HepG2 (cell line): ENCODE measurements at regions not wholly inside any gene's neighbourhood (a gene's known extent, or its start where the extent isn't known, plus 50 kb on each side); places are given as distances from the start of the nearest gene placed in this dataset.

Source experiments
- ATAC-seq: fragments of 200-7000 bp; cut with Tn5 transposase; 3 replicates; pipeline ENCODE4 v1.9.1; 2020; ENCODE audit warnings: mild to moderate bottlenecking, moderate library complexity
- BruUV-seq: library from RNA; stranded (reverse); fragments of 400-500 nt; replicated peaks from 2 replicates; lab custom pipeline; 2021; lab: Mats Ljungman, UMichigan
- CTCF ChIA-PET: fragments of 300-600 bp; formaldehyde crosslinking; extraction: SDS; loops from one replicate; lab custom pipeline; 2021; ENCODE audit warnings: low total read pairs, inconsistent platforms, low intra/inter-chr PET ratio; lab: Yijun Ruan, JAX
- POLR2A ChIA-PET: fragments of 350-600 bp; sonication (Branson Sonifier 250); formaldehyde crosslinking; loops from one replicate; lab custom pipeline; 2020; ENCODE audit warnings: antibody characterized with exemption, inconsistent platforms; lab: Yijun Ruan, JAX
- DNase-seq: peaks from one replicate; pipeline ENCODE4 v3.0.0-alpha.2; 2015; ENCODE audit warnings: low spot score
- FAIRE-seq: peaks from 3 replicates; lab custom pipeline; 2011; peaks lifted over from hg19 to GRCh38; lab: Jason Lieb, UNC
- H2AFZ ChIP-seq: one replicate; pipeline ENCODE4 v1.6.1; 2011; ENCODE audit warnings: low read length, inconsistent platforms
- H3K27ac ChIP-seq: fragments of 300-600 bp; 3 replicates; pipeline ENCODE4 v1.8.0; 2011; ENCODE audit warnings: mixed run types, mild to moderate bottlenecking, mixed read lengths, low read length, inconsistent platforms; ENCODE audit not compliant: insufficient read depth; ENCODE audit errors: extremely low read length
- H3K27me3 ChIP-seq, 2 experiments: fragments of 200-600 bp in 1 of 2; 2 replicates in 1 of 2; 3 replicates in 1 of 2; pipeline versions ENCODE4 v1.6.0 to v1.8.0; 2011; ENCODE audit warnings: low read length in 2 of 2, mild to moderate bottlenecking in 2 of 2, moderate library complexity in 2 of 2, inconsistent platforms in 1 of 2; ENCODE audit not compliant: insufficient read depth in 2 of 2, control insufficient read depth in 1 of 2
- H3K36me3 ChIP-seq, 2 experiments: fragments of 200-600 bp in 1 of 2; replicated peaks in 1 of 2; 2 replicates in 1 of 2; 3 replicates in 1 of 2; pipeline versions ENCODE4 v1.5.1 to v1.8.0; 2011; ENCODE audit warnings: low read length in 2 of 2, inconsistent platforms in 1 of 2; ENCODE audit not compliant: insufficient read depth in 2 of 2, control insufficient read depth in 1 of 2
- H3K4me1 ChIP-seq: 2 replicates; pipeline ENCODE4 v1.5.1; 2012; ENCODE audit warnings: low read length, inconsistent platforms; ENCODE audit not compliant: insufficient read depth
- H3K4me2 ChIP-seq: 2 replicates; pipeline ENCODE4 v1.6.0; 2011; ENCODE audit warnings: low read depth, low read length, inconsistent platforms
- H3K4me3 ChIP-seq, 3 experiments: fragments of 200-600 bp in 1 of 3; sonication (generic), shearing (Covaris generic) in 1 of 3; replicated peaks in 1 of 3; 2 replicates each; pipeline ENCODE4 v1.5.1; 2011 to 2016; ENCODE audit warnings: low read length in 3 of 3, inconsistent platforms in 2 of 3, low read depth in 2 of 3, mild to moderate bottlenecking in 2 of 3, control low read depth in 1 of 3, mixed read lengths in 1 of 3; ENCODE audit not compliant: insufficient read depth in 1 of 3
- H3K79me2 ChIP-seq: one replicate; pipeline ENCODE4 v1.6.1; 2011; ENCODE audit warnings: low read length, inconsistent platforms; ENCODE audit not compliant: insufficient read depth
- H3K9ac ChIP-seq: 2 replicates; pipeline ENCODE4 v1.6.0; 2011; ENCODE audit warnings: mild to moderate bottlenecking, low read depth, low read length, inconsistent platforms; ENCODE audit not compliant: insufficient read depth
- H3K9me3 ChIP-seq: 2 replicates; pipeline ENCODE4 v1.5.1; 2012; ENCODE audit warnings: mild to moderate bottlenecking, low read length
- H4K20me1 ChIP-seq: 2 replicates; pipeline ENCODE4 v1.6.0; 2011; ENCODE audit warnings: inconsistent platforms, mild to moderate bottlenecking, low read length, moderate library complexity; ENCODE audit not compliant: insufficient read depth
- CERS6 ChIP-seq: sonication (generic); formaldehyde crosslinking; IDR thresholded peaks from 2 replicates; pipeline ENCODE4 v1.5.0; 2020; ENCODE audit warnings: missing genetic modification reagents
- HHEX ChIP-seq: IDR thresholded peaks from 2 replicates; pipeline ENCODE4 v1.6.1; 2016; ENCODE audit warnings: control low read depth
- IKZF4 ChIP-seq: sonication (generic); formaldehyde crosslinking; IDR thresholded peaks from 2 replicates; pipeline ENCODE4 v1.5.1; 2020; ENCODE audit warnings: borderline replicate concordance, mild to moderate bottlenecking, low read depth, missing genetic modification reagents; ENCODE audit errors: not compliant biosample characterization
- MIXL1 ChIP-seq: IDR thresholded peaks from 2 replicates; pipeline ENCODE4 v1.6.1; 2016
- ZEB1 ChIP-seq: IDR thresholded peaks from 2 replicates; pipeline ENCODE4 v1.6.1; 2012; ENCODE audit warnings: mild to moderate bottlenecking, low read depth, inconsistent platforms; ENCODE audit not compliant: insufficient replicate concordance
- ZFP36L2 ChIP-seq: sonication (generic); formaldehyde crosslinking; IDR thresholded peaks from 2 replicates; pipeline ENCODE4 v1.4.0; 2020; ENCODE audit warnings: missing genetic modification reagents
- WGBS: methylation state at CpG from one replicate; pipeline ENCODE4 v1.1.6; 2017; ENCODE audit warnings: low lambda C conversion rate; 5-methylcytosine and 5-hydroxymethylcytosine counted together
- in situ Hi-C: cut with HindIII; loops from 2 replicates; pipeline ENCODE4 v1.10.0; 2017; ENCODE audit warnings: low pct_unique_long_range_greater_than_20kb; ENCODE audit not compliant: extremely low pct_ligation_motif_present
- intact Hi-C: fragments of 100-400 bp; cut with micrococcal nuclease; formaldehyde crosslinking; loops from one replicate; pipeline ENCODE4 v1.10.0; 2022; ENCODE audit not compliant: unreplicated experiment
- TF ChIP-seq, protein P1 (sequence below): sonication (generic); formaldehyde crosslinking; IDR thresholded peaks from 2 replicates; pipeline ENCODE4 v1.4.0; 2020; ENCODE audit warnings: mild to moderate bottlenecking, missing genetic modification reagents
- TF ChIP-seq, protein P2 (sequence below), 2 experiments: sonication (generic) in 1 of 2; formaldehyde crosslinking in 1 of 2; IDR thresholded peaks; 2 replicates each; pipeline versions ENCODE4 v1.4.0 to v1.6.1; 2018 to 2020; ENCODE audit warnings: missing genetic modification reagents in 2 of 2, borderline replicate concordance in 1 of 2, low read depth in 1 of 2, mild to moderate bottlenecking in 1 of 2, missing biosample characterization in 1 of 2

DNA sequence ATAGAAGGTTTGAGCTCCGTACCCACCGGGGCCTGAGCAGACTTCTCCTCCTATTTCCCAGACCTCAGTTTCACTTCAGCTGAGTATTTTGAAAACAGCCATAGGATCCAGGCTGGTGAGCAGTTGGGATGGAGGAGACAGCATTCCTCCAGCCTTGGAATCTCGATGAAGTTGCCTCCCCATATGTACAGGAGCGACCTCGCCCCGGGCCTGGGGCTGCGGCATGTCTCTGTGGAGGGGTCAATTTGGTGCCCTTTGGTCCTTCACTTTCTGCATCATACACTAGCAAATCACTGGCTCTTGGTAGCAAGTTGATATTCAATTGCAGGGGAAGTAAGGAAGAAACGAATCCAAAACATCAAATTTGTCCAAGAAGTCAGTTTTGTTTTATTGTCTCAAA lies 402.0 kb upstream of the IRX4 start:
- intact Hi-C loops, result no loop called here
- in situ Hi-C loops, result no loop called here
- no TSS peak for BruUV-seq
- no peak for DNase-seq
- Histone ChIP-seq H3K36me3 (no peaks in the 10 kb centered on the region), H3K4me3 (no peak overlapping the region), H3K27ac (no peak overlapping the region), H4K20me1 (no peaks in the 10 kb centered on the region), H3K9me3 (no peaks in the 10 kb centered on the region), H3K4me1 (no peaks in the 10 kb centered on the region), H2AFZ (no peak overlapping the region), H3K4me2 (no peak overlapping the region), H3K79me2 (no peaks in the 10 kb centered on the region), H3K27me3 (peaks cover 0 to 11% of the 10 kb centered on the region in 2 experiments; a peak in 2 of 5 replicates), H3K9ac (no peak overlapping the region)
- ChIA-PET CTCF (no interaction called here), POLR2A (no interaction called here)
- no peak for FAIRE-seq
- TF ChIP-seq IKZF4 (CRISPR knock-in tag) (no peak), ZFP36L2 (CRISPR knock-in tag) (no peak), ZEB1 (no peak), HHEX (CRISPR knock-in tag) (no peak), MIXL1 (CRISPR knock-in tag) (no peak), CERS6 (CRISPR knock-in tag) (no peak)
- TF ChIP-seq, protein P1, sequence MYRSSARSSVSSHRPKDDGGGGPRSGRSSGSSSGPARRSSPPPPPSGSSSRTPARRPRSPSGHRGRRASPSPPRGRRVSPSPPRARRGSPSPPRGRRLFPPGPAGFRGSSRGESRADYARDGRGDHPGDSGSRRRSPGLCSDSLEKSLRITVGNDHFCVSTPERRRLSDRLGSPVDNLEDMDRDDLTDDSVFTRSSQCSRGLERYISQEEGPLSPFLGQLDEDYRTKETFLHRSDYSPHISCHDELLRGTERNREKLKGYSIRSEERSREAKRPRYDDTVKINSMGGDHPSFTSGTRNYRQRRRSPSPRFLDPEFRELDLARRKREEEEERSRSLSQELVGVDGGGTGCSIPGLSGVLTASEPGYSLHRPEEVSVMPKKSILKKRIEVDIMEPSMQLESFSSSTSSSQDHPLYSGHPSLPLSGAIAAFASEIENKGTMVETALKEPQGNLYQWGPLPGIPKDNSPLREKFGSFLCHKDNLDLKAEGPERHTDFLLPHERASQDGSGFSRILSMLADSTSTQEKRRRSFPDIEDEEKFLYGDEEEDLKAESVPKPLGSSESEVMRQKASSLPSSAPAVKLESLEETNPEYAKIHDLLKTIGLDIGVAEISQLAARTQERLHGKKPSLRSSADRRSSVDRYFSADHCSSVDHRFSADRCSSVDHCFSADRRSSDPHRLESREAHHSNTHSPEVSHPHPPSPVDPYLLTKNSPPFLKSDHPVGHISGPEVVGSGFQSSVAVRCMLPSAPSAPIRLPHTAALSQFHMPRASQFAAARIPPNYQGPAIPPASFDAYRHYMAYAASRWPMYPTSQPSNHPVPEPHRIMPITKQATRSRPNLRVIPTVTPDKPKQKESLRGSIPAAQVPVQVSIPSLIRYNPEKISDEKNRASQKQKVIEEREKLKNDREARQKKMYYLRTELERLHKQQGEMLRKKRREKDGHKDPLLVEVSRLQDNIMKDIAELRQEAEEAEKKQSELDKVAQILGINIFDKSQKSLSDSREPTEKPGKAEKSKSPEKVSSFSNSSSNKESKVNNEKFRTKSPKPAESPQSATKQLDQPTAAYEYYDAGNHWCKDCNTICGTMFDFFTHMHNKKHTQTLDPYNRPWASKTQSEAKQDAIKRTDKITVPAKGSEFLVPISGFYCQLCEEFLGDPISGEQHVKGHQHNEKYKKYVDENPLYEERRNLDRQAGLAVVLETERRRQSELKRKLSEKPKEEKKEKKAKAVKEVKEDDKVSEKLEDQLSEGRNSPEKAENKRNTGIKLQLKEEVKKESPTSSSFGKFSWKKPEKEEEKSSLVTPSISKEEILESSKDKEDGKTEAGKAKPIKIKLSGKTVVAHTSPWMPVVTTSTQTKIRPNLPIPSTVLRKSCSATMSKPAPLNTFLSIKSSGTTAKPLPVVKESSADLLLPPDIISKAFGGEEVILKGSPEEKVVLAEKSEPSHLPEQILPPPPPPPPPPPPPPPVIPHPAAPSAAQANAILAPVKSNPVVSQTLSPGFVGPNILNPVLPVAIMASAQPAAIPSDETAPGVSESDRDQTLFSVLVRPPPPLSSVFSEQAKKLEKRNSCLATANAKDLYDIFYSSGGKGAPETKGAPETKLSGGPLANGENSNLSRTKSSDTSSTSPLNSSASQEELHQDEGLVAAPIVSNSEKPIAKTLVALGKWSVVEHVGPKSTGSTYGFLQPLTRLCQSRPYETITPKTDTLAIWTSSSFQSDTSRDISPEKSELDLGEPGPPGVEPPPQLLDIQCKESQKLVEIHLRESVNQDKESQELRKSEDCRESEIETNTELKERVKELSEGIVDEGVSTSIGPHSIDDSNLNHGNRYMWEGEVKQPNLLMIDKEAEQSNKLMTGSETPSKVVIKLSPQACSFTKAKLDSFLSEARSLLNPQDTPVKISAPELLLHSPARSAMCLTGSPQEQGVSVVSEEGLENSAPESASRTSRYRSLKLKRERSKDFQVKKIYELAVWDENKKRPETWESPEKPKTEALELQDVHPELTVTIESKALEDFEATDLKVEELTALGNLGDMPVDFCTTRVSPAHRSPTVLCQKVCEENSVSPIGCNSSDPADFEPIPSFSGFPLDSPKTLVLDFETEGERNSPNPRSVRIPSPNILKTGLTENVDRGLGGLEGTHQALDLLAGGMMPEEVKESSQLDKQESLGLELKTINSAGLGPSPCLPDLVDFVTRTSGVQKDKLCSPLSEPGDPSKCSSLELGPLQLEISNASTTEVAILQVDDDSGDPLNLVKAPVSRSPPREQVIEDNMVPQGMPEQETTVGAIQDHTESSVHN (CRISPR knock-in tag), result no peak
- TF ChIP-seq, protein P2, sequence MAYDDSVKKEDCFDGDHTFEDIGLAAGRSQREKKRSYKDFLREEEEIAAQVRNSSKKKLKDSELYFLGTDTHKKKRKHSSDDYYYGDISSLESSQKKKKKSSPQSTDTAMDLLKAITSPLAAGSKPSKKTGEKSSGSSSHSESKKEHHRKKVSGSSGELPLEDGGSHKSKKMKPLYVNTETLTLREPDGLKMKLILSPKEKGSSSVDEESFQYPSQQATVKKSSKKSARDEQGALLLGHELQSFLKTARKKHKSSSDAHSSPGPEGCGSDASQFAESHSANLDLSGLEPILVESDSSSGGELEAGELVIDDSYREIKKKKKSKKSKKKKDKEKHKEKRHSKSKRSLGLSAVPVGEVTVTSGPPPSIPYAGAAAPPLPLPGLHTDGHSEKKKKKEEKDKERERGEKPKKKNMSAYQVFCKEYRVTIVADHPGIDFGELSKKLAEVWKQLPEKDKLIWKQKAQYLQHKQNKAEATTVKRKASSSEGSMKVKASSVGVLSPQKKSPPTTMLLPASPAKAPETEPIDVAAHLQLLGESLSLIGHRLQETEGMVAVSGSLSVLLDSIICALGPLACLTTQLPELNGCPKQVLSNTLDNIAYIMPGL (CRISPR knock-in tag; IDR thresholded peaks at IDR 0.05; ENCODE audit: borderline replicate concordance in 1 of 2, low read depth in 1 of 2), result no peak
- WGBS, result 18% methylated on average over 8 of the region's 8 CpGs
- ATAC-seq, result no peak
